A673 (cell line): ENCODE measurements at regions not wholly inside any gene's neighbourhood (a gene's known extent, or its start where the extent isn't known, plus 50 kb on each side); places are given as distances from the start of the nearest gene placed in this dataset.

ENCODE experiments used
- BruUV-seq: library from RNA; stranded (reverse); fragments of 400-500 nt; replicated peaks from 2 replicates; lab custom pipeline; 2021; lab: Mats Ljungman, UMichigan
- CTCF ChIA-PET: fragments of 300-600 bp; sonication (Branson Sonifier 250); formaldehyde crosslinking; loops from one replicate; lab custom pipeline; 2022; ENCODE audit warnings: antibody characterized with exemption; lab: Charles Lee
- POLR2A ChIA-PET: fragments of 300-600 bp; sonication (Branson Sonifier 250); formaldehyde crosslinking; loops from one replicate; lab custom pipeline; 2022; ENCODE audit warnings: antibody characterized with exemption; ENCODE audit not compliant: low non-redundant PET; lab: Charles Lee
- DNase-seq: peaks from one replicate; pipeline ENCODE4 v3.0.0-alpha.2; 2015; ENCODE audit warnings: low spot score
- H3K27ac ChIP-seq: fragments of 200-600 bp; sonication (generic); 2 replicates; pipeline ENCODE4 v1.5.1; 2016; ENCODE audit warnings: mixed run types, low read depth, mild to moderate bottlenecking, mixed read lengths, antibody characterized with exemption, low read length; ENCODE audit not compliant: poor library complexity, severe bottlenecking
- H3K27me3 ChIP-seq: fragments of 200-600 bp; sonication (generic); replicated peaks from 2 replicates; pipeline ENCODE4 v1.6.1; 2017; ENCODE audit warnings: mixed run types, low read depth, mild to moderate bottlenecking, mixed read lengths, antibody characterized with exemption, low read length; ENCODE audit not compliant: insufficient read depth, poor library complexity
- H3K36me3 ChIP-seq: fragments of 200-600 bp; sonication (generic); 2 replicates; pipeline ENCODE4 v1.6.1; 2016; ENCODE audit warnings: mixed run types, mild to moderate bottlenecking, mixed read lengths, antibody characterized with exemption, low read length; ENCODE audit not compliant: insufficient read depth, poor library complexity, severe bottlenecking
- H3K4me1 ChIP-seq: fragments of 200-600 bp; sonication (generic); 2 replicates; pipeline ENCODE4 v1.6.1; 2017; ENCODE audit warnings: mixed run types, mild to moderate bottlenecking, mixed read lengths, antibody characterized with exemption, low read length; ENCODE audit not compliant: insufficient read depth, poor library complexity, severe bottlenecking
- H3K4me3 ChIP-seq: fragments of 200-600 bp; sonication (generic); 2 replicates; pipeline ENCODE4 v1.5.1; 2016; ENCODE audit warnings: low read depth, mixed run types, mild to moderate bottlenecking, mixed read lengths, low read length; ENCODE audit not compliant: poor library complexity, severe bottlenecking
- H3K9me3 ChIP-seq: fragments of 200-600 bp; sonication (generic); 2 replicates; pipeline ENCODE4 v1.6.1; 2016; ENCODE audit warnings: mixed run types, low read depth, mild to moderate bottlenecking, mixed read lengths, antibody characterized with exemption, low read length; ENCODE audit not compliant: poor library complexity, severe bottlenecking
- EZH2 ChIP-seq: fragments of 200-600 bp; sonication (generic); IDR thresholded peaks from 2 replicates; pipeline ENCODE4 v1.6.1; 2017; ENCODE audit warnings: borderline replicate concordance, low read depth, mild to moderate bottlenecking, mixed read lengths, antibody characterized with exemption, low read length; ENCODE audit not compliant: poor library complexity, severe bottlenecking
- intact Hi-C: fragments of 100-400 bp; cut with micrococcal nuclease; formaldehyde crosslinking; loops from one replicate; pipeline ENCODE4 v1.10.0; 2022; ENCODE audit not compliant: unreplicated experiment
- TF ChIP-seq, protein P1 (sequence below): fragments of 300-800, 200-600 bp; sonication (generic); conservative IDR thresholded peaks from 2 replicates; pipeline ENCODE4 v1.5.1; 2017; ENCODE audit warnings: low read depth, mild to moderate bottlenecking, antibody characterized with exemption, low read length, moderate library complexity, mixed read lengths

DNA sequence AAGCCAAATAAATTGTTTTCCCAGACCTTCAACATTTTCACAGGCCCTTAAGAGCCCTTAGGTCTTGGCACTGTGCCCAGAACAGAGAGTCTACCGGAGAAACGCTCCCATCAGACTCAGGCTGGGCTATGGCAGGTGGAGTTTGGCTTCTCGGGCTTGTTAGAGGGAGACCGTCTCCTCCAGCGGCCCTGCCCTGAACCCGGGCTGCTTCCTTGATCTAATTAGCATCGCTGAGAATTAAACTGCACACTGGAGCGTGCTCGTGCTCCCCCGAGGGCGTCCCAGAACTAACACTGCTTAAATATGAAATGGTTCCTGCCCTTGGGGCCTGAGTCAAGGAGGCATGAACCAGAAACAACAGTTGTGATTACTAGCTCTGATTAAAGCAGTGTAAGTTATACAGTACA lies 634.4 kb downstream of the MATN1 start:
- peak; percentile 84 for DNase-seq
- Histone ChIP-seq H3K4me3 (no peak overlapping the region), H3K27me3 (no peaks in the 10 kb centered on the region), H3K9me3 (peaks cover 23% of the 10 kb centered on the region), H3K4me1 (peaks cover 45% of the 10 kb centered on the region), H3K36me3 (no peaks in the 10 kb centered on the region), H3K27ac (peak overlapping the region; percentile 13)
- ChIA-PET CTCF (no interaction called here), POLR2A (no interaction called here)
- no peak for TF ChIP-seq EZH2
- TF ChIP-seq, protein P1, sequence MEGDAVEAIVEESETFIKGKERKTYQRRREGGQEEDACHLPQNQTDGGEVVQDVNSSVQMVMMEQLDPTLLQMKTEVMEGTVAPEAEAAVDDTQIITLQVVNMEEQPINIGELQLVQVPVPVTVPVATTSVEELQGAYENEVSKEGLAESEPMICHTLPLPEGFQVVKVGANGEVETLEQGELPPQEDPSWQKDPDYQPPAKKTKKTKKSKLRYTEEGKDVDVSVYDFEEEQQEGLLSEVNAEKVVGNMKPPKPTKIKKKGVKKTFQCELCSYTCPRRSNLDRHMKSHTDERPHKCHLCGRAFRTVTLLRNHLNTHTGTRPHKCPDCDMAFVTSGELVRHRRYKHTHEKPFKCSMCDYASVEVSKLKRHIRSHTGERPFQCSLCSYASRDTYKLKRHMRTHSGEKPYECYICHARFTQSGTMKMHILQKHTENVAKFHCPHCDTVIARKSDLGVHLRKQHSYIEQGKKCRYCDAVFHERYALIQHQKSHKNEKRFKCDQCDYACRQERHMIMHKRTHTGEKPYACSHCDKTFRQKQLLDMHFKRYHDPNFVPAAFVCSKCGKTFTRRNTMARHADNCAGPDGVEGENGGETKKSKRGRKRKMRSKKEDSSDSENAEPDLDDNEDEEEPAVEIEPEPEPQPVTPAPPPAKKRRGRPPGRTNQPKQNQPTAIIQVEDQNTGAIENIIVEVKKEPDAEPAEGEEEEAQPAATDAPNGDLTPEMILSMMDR: no peak
- no TSS peak for BruUV-seq
- intact Hi-C loops: loop anchor here (2.0 to 10.0 kb wide), 6 partner anchors 168 to 854 kb away; partner anchors contain the start of genes MECR and PTPRU

- peaks cover 23% of the 10 kb centered on the region for H3K9me3 ChIP-seq
- no peaks in the 10 kb centered on the region for H3K36me3 ChIP-seq
- CTCF ChIA-PET: interaction anchor here (0.7 kb wide), 1 partner anchor 756 kb away, joined by 3 read pairs; no protein-coding TSS in a partner anchor
- H3K27me3 ChIP-seq: no peaks in the 10 kb centered on the region
- TF ChIP-seq EZH2: no peak
- TF ChIP-seq, protein P1: no peak
- no peak for DNase-seq
- BruUV-seq: no TSS peak
- H3K4me3 ChIP-seq: no peak overlapping the region
- POLR2A ChIA-PET: no interaction called here
- H3K27ac ChIP-seq: peak overlapping the region; percentile 13
- peaks cover 50% of the 10 kb centered on the region for H3K4me1 ChIP-seq
- intact Hi-C loops: loop anchor here (1.0 to 10.0 kb wide), 7 partner anchors 168 to 854 kb away; partner anchors contain the start of genes MECR and PTPRU
Measured at GRCh38 chr1:30088594-30088993, 634.8 kb downstream of the MATN1 start.

DNA sequence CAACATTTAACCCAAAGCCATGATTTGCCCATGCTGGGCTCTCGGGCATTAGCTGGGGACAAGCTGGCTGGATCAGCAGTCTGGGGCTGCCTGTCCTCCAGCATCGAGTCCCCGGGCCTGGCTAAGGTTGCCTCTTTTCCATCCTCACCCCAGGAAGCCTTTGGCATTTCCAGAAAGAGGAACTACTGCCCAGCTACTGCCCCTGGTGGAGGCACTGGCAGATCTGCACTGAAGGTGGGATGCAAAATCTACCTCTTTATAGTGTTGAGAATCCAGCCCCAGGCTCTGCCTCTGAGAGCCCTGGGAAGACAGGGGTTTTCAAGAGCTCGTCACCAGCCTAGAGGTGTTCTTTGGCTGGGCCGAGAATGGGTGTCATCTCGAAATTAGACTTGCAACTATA lies 635.9 kb downstream of the MATN1 start:
- POLR2A ChIA-PET: no interaction called here
- H3K4me1 ChIP-seq: peaks cover 54% of the 10 kb centered on the region
- H3K27ac ChIP-seq: peak overlapping the region; percentile 19
- no peaks in the 10 kb centered on the region for H3K36me3 ChIP-seq
- H3K27me3 ChIP-seq: no peaks in the 10 kb centered on the region
- TF ChIP-seq, protein P1: peak; percentile 53
- no peak for TF ChIP-seq EZH2
- H3K9me3 ChIP-seq: peaks cover 14% of the 10 kb centered on the region
- DNase-seq: peak; percentile 47
- H3K4me3 ChIP-seq: no peak overlapping the region
- no TSS peak for BruUV-seq
- CTCF ChIA-PET: interaction anchor here (0.9 to 1.3 kb wide), 2 partner anchors 293 to 294 kb away, joined by 5 to 9 read pairs; no protein-coding TSS in a partner anchor
- intact Hi-C loops: loop anchor here (5.0 to 10.0 kb wide), 5 partner anchors 173 to 853 kb away; partner anchors contain the start of genes MECR and PTPRU
